ENCODE measurements at regions not wholly inside any gene's neighbourhood (a gene's known extent, or its start where the extent isn't known, plus 50 kb on each side); places are given as distances from the start of the nearest gene placed in this dataset.

DNA sequence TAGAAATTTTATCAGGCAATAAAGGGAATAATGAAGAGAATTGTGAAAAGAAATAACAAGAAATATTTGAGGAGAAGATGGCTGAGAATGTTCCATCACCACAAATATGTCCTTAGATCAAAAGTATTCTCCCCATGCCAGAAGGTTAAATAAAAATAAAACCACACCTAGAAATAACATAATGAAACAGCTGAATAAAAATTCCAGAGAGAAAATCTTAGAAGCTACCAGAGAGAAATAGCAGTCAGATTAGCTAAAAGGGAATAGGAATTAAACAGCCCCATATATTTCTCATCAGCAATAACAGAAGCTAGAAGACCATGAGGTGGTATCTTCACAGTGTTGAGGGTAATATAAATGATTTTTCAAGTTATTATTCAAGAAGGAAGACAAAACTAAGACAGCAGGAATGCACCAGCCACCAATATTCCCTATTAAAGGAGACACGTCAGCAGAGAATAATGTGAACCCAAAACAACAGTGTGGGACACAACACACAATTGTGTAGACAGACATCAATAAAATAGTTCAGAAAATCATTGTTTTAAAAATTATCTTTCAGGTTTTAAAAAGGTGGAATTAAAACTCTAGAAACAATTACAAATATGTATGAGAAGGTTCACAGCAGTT lies 82.0 kb upstream of the NEDD4L start:
- no peaks in the 10 kb centered on the region for H3K27me3 ChIP-seq (replicated peaks)
- TF ChIP-seq, protein P1, sequence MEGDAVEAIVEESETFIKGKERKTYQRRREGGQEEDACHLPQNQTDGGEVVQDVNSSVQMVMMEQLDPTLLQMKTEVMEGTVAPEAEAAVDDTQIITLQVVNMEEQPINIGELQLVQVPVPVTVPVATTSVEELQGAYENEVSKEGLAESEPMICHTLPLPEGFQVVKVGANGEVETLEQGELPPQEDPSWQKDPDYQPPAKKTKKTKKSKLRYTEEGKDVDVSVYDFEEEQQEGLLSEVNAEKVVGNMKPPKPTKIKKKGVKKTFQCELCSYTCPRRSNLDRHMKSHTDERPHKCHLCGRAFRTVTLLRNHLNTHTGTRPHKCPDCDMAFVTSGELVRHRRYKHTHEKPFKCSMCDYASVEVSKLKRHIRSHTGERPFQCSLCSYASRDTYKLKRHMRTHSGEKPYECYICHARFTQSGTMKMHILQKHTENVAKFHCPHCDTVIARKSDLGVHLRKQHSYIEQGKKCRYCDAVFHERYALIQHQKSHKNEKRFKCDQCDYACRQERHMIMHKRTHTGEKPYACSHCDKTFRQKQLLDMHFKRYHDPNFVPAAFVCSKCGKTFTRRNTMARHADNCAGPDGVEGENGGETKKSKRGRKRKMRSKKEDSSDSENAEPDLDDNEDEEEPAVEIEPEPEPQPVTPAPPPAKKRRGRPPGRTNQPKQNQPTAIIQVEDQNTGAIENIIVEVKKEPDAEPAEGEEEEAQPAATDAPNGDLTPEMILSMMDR (IDR thresholded peaks at IDR 0.05; ENCODE audit: low read depth, low read length, missing control alignments) = no peak
- in situ Hi-C loops (cut with HindIII; ENCODE audit: low pct_ligation_motif_present, low sequenced_read_pairs) = no loop called here
- no peak overlapping the region for H3K27ac ChIP-seq
- H3K4me3 ChIP-seq (ENCODE audit: low read depth, low read length) = no peak overlapping the region
- no peak for DNase-seq
- no peaks in the 10 kb centered on the region for H3K36me3 ChIP-seq (replicated peaks)

GRCh38 chr18:57961411-57961810 lies 82.6 kb upstream of the NEDD4L start:
- TF ChIP-seq, protein P1 (IDR thresholded peaks at IDR 0.05; ENCODE audit: low read depth, low read length, missing control alignments) = no peak
- no peak for DNase-seq
- Histone ChIP-seq H3K36me3 (replicated peaks) (no peaks in the 10 kb centered on the region), H3K27ac (no peak overlapping the region), H3K4me3 (ENCODE audit: low read depth, low read length) (no peak overlapping the region), H3K27me3 (replicated peaks) (no peaks in the 10 kb centered on the region)
- in situ Hi-C loops (cut with HindIII; ENCODE audit: low pct_ligation_motif_present, low sequenced_read_pairs) = no loop called here

GRCh38 chr18:57959278-57959677 lies 84.7 kb upstream of the NEDD4L start:
- H3K4me3 ChIP-seq (ENCODE audit: low read depth, low read length) = no peak overlapping the region
- peak; percentile 57 for DNase-seq
- in situ Hi-C loops (cut with HindIII; ENCODE audit: low pct_ligation_motif_present, low sequenced_read_pairs) = no loop called here
- TF ChIP-seq, protein P1 (IDR thresholded peaks at IDR 0.05; ENCODE audit: low read depth, low read length, missing control alignments) = peak; percentile 69
- no peaks in the 10 kb centered on the region for H3K27me3 ChIP-seq (replicated peaks)
- H3K36me3 ChIP-seq (replicated peaks) = no peaks in the 10 kb centered on the region
- H3K27ac ChIP-seq = no peak overlapping the region

DNA sequence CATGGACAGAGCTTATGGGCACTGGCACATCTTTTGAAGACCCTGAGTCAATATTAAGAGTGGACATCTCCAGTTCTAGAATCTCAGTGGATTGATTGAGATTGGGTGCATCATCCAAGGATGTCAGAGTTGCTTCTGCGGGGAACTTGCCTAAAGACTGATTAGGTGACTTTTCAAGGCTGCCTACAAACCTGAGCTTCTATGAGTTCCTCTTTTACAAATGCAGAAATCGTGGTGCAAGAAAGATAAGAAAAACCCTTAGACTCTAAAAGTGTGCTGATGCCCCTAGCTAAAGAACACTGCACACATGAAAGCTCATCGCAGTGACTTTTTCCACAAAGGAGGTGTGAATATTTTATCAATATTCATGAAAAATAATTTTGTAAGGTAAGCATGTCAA lies 86.8 kb upstream of the NEDD4L start:
- in situ Hi-C loops (cut with HindIII; ENCODE audit: low pct_ligation_motif_present, low sequenced_read_pairs) = no loop called here
- H3K27ac ChIP-seq = no peak overlapping the region
- no peaks in the 10 kb centered on the region for H3K36me3 ChIP-seq (replicated peaks)
- TF ChIP-seq, protein P1 (IDR thresholded peaks at IDR 0.05; ENCODE audit: low read depth, low read length, missing control alignments) = no peak
- H3K4me3 ChIP-seq (ENCODE audit: low read depth, low read length) = no peak overlapping the region
- no peaks in the 10 kb centered on the region for H3K27me3 ChIP-seq (replicated peaks)
- DNase-seq = no peak

DNA sequence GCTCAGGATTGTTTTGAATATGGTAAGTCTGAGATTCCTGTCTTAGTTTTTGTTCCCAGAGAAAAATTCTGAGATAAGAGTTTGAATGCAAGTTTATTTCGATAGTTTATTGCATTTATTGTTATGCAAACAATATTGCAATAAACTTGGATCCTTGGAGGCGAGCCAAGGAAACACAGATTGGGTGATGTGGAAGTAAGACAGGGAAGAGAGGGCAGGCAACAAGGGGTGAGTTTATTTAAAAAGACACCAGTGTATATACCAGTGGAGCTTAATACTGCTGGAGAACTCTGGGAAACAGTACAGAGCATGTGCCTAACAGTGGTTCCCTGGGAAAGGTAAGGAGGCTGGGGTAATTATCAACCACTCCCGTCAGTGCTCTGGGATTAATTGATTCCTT lies 87.5 kb upstream of the NEDD4L start:
- no peak for DNase-seq
- no peak overlapping the region for H3K27ac ChIP-seq
- TF ChIP-seq, protein P1 (IDR thresholded peaks at IDR 0.05; ENCODE audit: low read depth, low read length, missing control alignments) = no peak
- in situ Hi-C loops (cut with HindIII; ENCODE audit: low pct_ligation_motif_present, low sequenced_read_pairs) = no loop called here
- H3K27me3 ChIP-seq (replicated peaks) = no peaks in the 10 kb centered on the region
- H3K36me3 ChIP-seq (replicated peaks) = no peaks in the 10 kb centered on the region
- no peak overlapping the region for H3K4me3 ChIP-seq (ENCODE audit: low read depth, low read length)

GRCh38 chr18:57954935-57955334 lies 89.1 kb upstream of the NEDD4L start:
- Histone ChIP-seq H3K27me3 (replicated peaks) (no peaks in the 10 kb centered on the region), H3K36me3 (replicated peaks) (no peaks in the 10 kb centered on the region), H3K27ac (no peak overlapping the region), H3K4me3 (ENCODE audit: low read depth, low read length) (no peak overlapping the region)
- no peak for DNase-seq
- in situ Hi-C loops (cut with HindIII; ENCODE audit: low pct_ligation_motif_present, low sequenced_read_pairs) = no loop called here
- TF ChIP-seq, protein P1 (IDR thresholded peaks at IDR 0.05; ENCODE audit: low read depth, low read length, missing control alignments) = no peak
